IMR-90 (cell line): ENCODE measurements at regions not wholly inside any gene's neighbourhood (a gene's known extent, or its start where the extent isn't known, plus 50 kb on each side); places are given as distances from the start of the nearest gene placed in this dataset.

Experiments used
- ATAC-seq: fragments of 200-7000 bp; cut with Tn5 transposase; 2 replicates; pipeline ENCODE4 v1.9.1; 2020; ENCODE audit warnings: low read depth, mild to moderate bottlenecking, moderate library complexity
- BruUV-seq: library from RNA; stranded (reverse); fragments of 400-500 nt; replicated peaks from 2 replicates; lab custom pipeline; 2021; lab: Mats Ljungman, UMichigan
- CTCF ChIA-PET: fragments of 300-600 bp; formaldehyde crosslinking; extraction: SDS; loops from one replicate; lab custom pipeline; 2021; ENCODE audit warnings: antibody characterized with exemption; lab: Yijun Ruan, JAX
- POLR2A ChIA-PET: fragments of 300-600 bp; sonication (Branson Sonifier 250); formaldehyde crosslinking; loops from one replicate; lab custom pipeline; 2022; ENCODE audit warnings: antibody characterized with exemption; ENCODE audit not compliant: unreplicated experiment; lab: Charles Lee
- DNase-seq: peaks from one replicate; pipeline ENCODE4 v3.0.0; 2013
- H2AFZ ChIP-seq: replicated peaks from 2 replicates; pipeline ENCODE3; 2013; ENCODE audit warnings: low read length, mild to moderate bottlenecking; ENCODE audit not compliant: poor library complexity
- H2AK5ac ChIP-seq: 2 replicates; pipeline ENCODE4 v1.6.1; 2013; ENCODE audit warnings: low read depth, low read length, inconsistent platforms
- H2AK9ac ChIP-seq: replicated peaks from 2 replicates; pipeline ENCODE3; 2013; ENCODE audit warnings: mild to moderate bottlenecking, low read depth, low read length, moderate library complexity; ENCODE audit not compliant: poor library complexity
- H2BK120ac ChIP-seq: 2 replicates; pipeline ENCODE4 v1.6.1; 2013; ENCODE audit warnings: low read depth, low read length, inconsistent platforms
- H2BK15ac ChIP-seq: 3 replicates; pipeline ENCODE4 v1.6.1; 2013; ENCODE audit warnings: low read depth, low read length, inconsistent platforms
- H2BK20ac ChIP-seq: 2 replicates; pipeline ENCODE4 v1.6.1; 2013; ENCODE audit warnings: low read depth, mild to moderate bottlenecking, inconsistent platforms, low read length, moderate library complexity
- H2BK5ac ChIP-seq: 2 replicates; pipeline ENCODE4 v1.6.1; 2013; ENCODE audit warnings: mild to moderate bottlenecking, low read depth, low read length, inconsistent platforms; ENCODE audit not compliant: poor library complexity, severe bottlenecking
- H3K14ac ChIP-seq: replicated peaks from 2 replicates; pipeline ENCODE4 v1.6.1; 2013; ENCODE audit warnings: low read depth, low read length, inconsistent platforms
- H3K18ac ChIP-seq: 2 replicates; pipeline ENCODE4 v1.6.1; 2013; ENCODE audit warnings: low read depth, low read length, control low read depth
- H3K23ac ChIP-seq: 2 replicates; pipeline ENCODE4 v1.6.1; 2013; ENCODE audit warnings: low read depth, low read length, inconsistent platforms
- H3K27ac ChIP-seq: 2 replicates; pipeline ENCODE4 v1.5.1; 2013; ENCODE audit warnings: mild to moderate bottlenecking, control low read depth, low read length; ENCODE audit not compliant: insufficient read depth
- H3K27me3 ChIP-seq: 2 replicates; pipeline ENCODE4 v1.6.1; 2013; ENCODE audit warnings: low read length; ENCODE audit not compliant: control insufficient read depth, insufficient read depth
- H3K36me3 ChIP-seq: 2 replicates; pipeline ENCODE4 v1.6.1; 2013; ENCODE audit warnings: low read length, mixed read lengths; ENCODE audit not compliant: control insufficient read depth, insufficient read depth
- H3K4ac ChIP-seq: 2 replicates; pipeline ENCODE4 v1.6.1; 2013; ENCODE audit warnings: low read depth, low read length, inconsistent platforms
- H3K4me1 ChIP-seq: 2 replicates; pipeline ENCODE4 v1.6.1; 2013; ENCODE audit warnings: low read length, mixed read lengths; ENCODE audit not compliant: control insufficient read depth, insufficient read depth
- H3K4me2 ChIP-seq: 2 replicates; pipeline ENCODE4 v1.6.1; 2013; ENCODE audit warnings: low read depth, mild to moderate bottlenecking, control low read depth, low read length, moderate library complexity
- H3K4me3 ChIP-seq: 2 replicates; pipeline ENCODE4 v1.5.1; 2013; ENCODE audit warnings: low read depth, mild to moderate bottlenecking, control low read depth, low read length, moderate library complexity; ENCODE audit not compliant: insufficient read depth
- H3K56ac ChIP-seq: 2 replicates; pipeline ENCODE4 v1.6.1; 2013; ENCODE audit warnings: low read length, inconsistent platforms; ENCODE audit not compliant: insufficient read depth; ENCODE audit errors: extremely low read depth
- H3K79me1 ChIP-seq, 2 experiments: 2 replicates each; pipeline ENCODE4 v1.6.1; 2013; ENCODE audit warnings: low read length in 2 of 2, inconsistent platforms in 1 of 2, low read depth in 1 of 2
- H3K9ac ChIP-seq: 2 replicates; pipeline ENCODE4 v1.6.1; 2013; ENCODE audit warnings: low read depth, low read length, control low read depth
- H3K9me1 ChIP-seq: 2 replicates; pipeline ENCODE4 v1.6.1; 2013; ENCODE audit warnings: low read length, inconsistent platforms; ENCODE audit not compliant: insufficient read depth
- H3K9me3 ChIP-seq: 2 replicates; pipeline ENCODE4 v1.6.1; 2013; ENCODE audit warnings: low read length; ENCODE audit not compliant: control insufficient read depth, insufficient read depth
- H4K20me1 ChIP-seq: 2 replicates; pipeline ENCODE4 v1.6.1; 2013; ENCODE audit warnings: low read length, inconsistent platforms; ENCODE audit not compliant: insufficient read depth
- H4K5ac ChIP-seq: 2 replicates; pipeline ENCODE4 v1.6.1; 2013; ENCODE audit warnings: mild to moderate bottlenecking, low read depth, low read length, control low read depth
- H4K8ac ChIP-seq, 2 experiments: 2 replicates each; pipeline ENCODE4 v1.6.1; 2013; ENCODE audit warnings: low read depth in 2 of 2, low read length in 2 of 2, control low read depth in 1 of 2, inconsistent platforms in 1 of 2
- H4K91ac ChIP-seq: 2 replicates; pipeline ENCODE4 v1.6.1; 2013; ENCODE audit warnings: low read depth, low read length, inconsistent platforms; ENCODE audit not compliant: insufficient read depth
- BHLHE40 ChIP-seq: fragments of 150-350 bp; IDR thresholded peaks from 2 replicates; pipeline ENCODE4 v1.6.1; 2016; ENCODE audit warnings: mild to moderate bottlenecking, low read depth, low read length
- CEBPB ChIP-seq: IDR thresholded peaks from 2 replicates; pipeline ENCODE4 v1.6.1; 2012; ENCODE audit warnings: low read depth, low read length, improper control_type of control experiment
- CHD1 ChIP-seq: IDR thresholded peaks from 2 replicates; pipeline ENCODE4 v1.6.1; 2012; ENCODE audit warnings: low read depth, low read length, improper control_type of control experiment
- CTCF ChIP-seq: conservative IDR thresholded peaks from 2 replicates; pipeline ENCODE4 v1.5.1; 2012; ENCODE audit warnings: mild to moderate bottlenecking, low read depth, low read length, improper control_type of control experiment
- FOS ChIP-seq: fragments of 150-350 bp; IDR thresholded peaks from 2 replicates; pipeline ENCODE4 v1.6.1; 2016; ENCODE audit warnings: low read depth, low read length
- MAFK ChIP-seq: IDR thresholded peaks from 2 replicates; pipeline ENCODE4 v1.6.1; 2012; ENCODE audit warnings: low read depth, low read length, improper control_type of control experiment
- MAZ ChIP-seq: IDR thresholded peaks from 2 replicates; pipeline ENCODE4 v1.6.1; 2012; ENCODE audit warnings: low read depth, mild to moderate bottlenecking, low read length, improper control_type of control experiment, moderate library complexity, borderline replicate concordance
- MXI1 ChIP-seq: IDR thresholded peaks from 2 replicates; pipeline ENCODE4 v1.6.1; 2012; ENCODE audit warnings: low read depth, mild to moderate bottlenecking, low read length, moderate library complexity, borderline replicate concordance
- NFE2L2 ChIP-seq: fragments of 150-350 bp; IDR thresholded peaks from 2 replicates; pipeline ENCODE4 v1.6.1; 2016; ENCODE audit warnings: low read depth, mild to moderate bottlenecking, low read length
- POLR2A ChIP-seq: IDR thresholded peaks from 2 replicates; pipeline ENCODE4 v1.6.1; 2012; ENCODE audit warnings: mild to moderate bottlenecking, low read depth, low read length
- RAD21 ChIP-seq: IDR thresholded peaks from 2 replicates; pipeline ENCODE4 v1.6.1; 2012; ENCODE audit warnings: low read length, improper control_type of control experiment
- RCOR1 ChIP-seq: IDR thresholded peaks from 2 replicates; pipeline ENCODE4 v1.6.1; 2012; ENCODE audit warnings: mild to moderate bottlenecking, low read length, improper control_type of control experiment; ENCODE audit not compliant: insufficient replicate concordance
- RFX5 ChIP-seq: IDR thresholded peaks from 2 replicates; pipeline ENCODE4 v1.8.0; 2012; ENCODE audit warnings: low read depth, mild to moderate bottlenecking, low read length, moderate library complexity
- SMC3 ChIP-seq: fragments of 150-350 bp; IDR thresholded peaks from 2 replicates; pipeline ENCODE4 v1.6.1; 2016; ENCODE audit warnings: low read depth, mild to moderate bottlenecking, antibody characterized with exemption, low read length, moderate library complexity
- WGBS, 2 experiments: methylation state at CpG; one replicate each; pipeline versions ENCODE4 v1.1.5 to v1.1.7; 2013; ENCODE audit warnings: missing lambda C conversion rate in 2 of 2; ENCODE audit not compliant: insufficient read length in 1 of 2; ENCODE audit errors: extremely low coverage in 2 of 2; 5-methylcytosine and 5-hydroxymethylcytosine counted together
- dilution Hi-C: fragments of 300-500 bp; cut with HindIII; formaldehyde crosslinking; loops from one replicate; pipeline ENCODE4 v1.14.3; 2018; ENCODE audit warnings: low sequenced_read_pairs; ENCODE audit not compliant: unreplicated experiment
- in situ Hi-C: fragments of 300-500 bp; cut with MboI; formaldehyde crosslinking; loops from 3 replicates; pipeline ENCODE4 v1.14.3; 2019; ENCODE audit warnings: low sequenced_read_pairs, inconsistent platforms, mixed read lengths
- intact Hi-C: fragments of 100-400 bp; cut with micrococcal nuclease; formaldehyde crosslinking; loops from 2 replicates; pipeline ENCODE4 v1.10.0; 2022
- TF ChIP-seq, protein P1 (sequence below): fragments of 150-350 bp; IDR thresholded peaks from 2 replicates; pipeline ENCODE4 v1.6.1; 2017; ENCODE audit warnings: mild to moderate bottlenecking, antibody characterized with exemption, low read length, low read depth
- TF ChIP-seq, protein P2 (sequence below): fragments of 150-350 bp; IDR thresholded peaks from 2 replicates; pipeline ENCODE4 v1.6.1; 2016; ENCODE audit warnings: low read depth, mild to moderate bottlenecking, low read length, moderate library complexity, borderline replicate concordance

GRCh38 chr2:64227603-64228125 is 83.4 kb upstream of the PELI1 start:
- POLR2A ChIA-PET: no interaction called here
- DNase-seq: no peak
- in situ Hi-C loops: no loop called here

More at GRCh38 chr2:64227603-64228125, 83.4 kb upstream of the PELI1 start:
- CTCF ChIA-PET: interaction anchor here (1.1 kb wide), 1 partner anchor 8 kb away, joined by 3 read pairs; no protein-coding TSS in a partner anchor
- Histone ChIP-seq H2BK20ac (no peak overlapping the region), H4K20me1 (no peaks in the 10 kb centered on the region), H3K18ac (no peak overlapping the region), H2BK120ac (no peak overlapping the region), H4K91ac (no peak overlapping the region), H2AK5ac (no peak overlapping the region), H3K4me2 (peak overlapping the region; percentile 76), H3K9me1 (no peaks in the 10 kb centered on the region), H3K4ac (no peak overlapping the region), H3K4me3 (peak overlapping the region; percentile 36), H3K9me3 (no peaks in the 10 kb centered on the region), H2AFZ (peak overlapping the region; percentile 90), H4K8ac (no peak overlapping the region), H4K5ac (no peak overlapping the region), H2BK15ac (no peak overlapping the region), H3K27me3 (peaks cover 24% of the 10 kb centered on the region), H3K79me1 (no peaks in the 10 kb centered on the region), H3K36me3 (no peaks in the 10 kb centered on the region), H2AK9ac (peak overlapping the region; percentile 74), H3K27ac (no peak overlapping the region), H3K4me1 (no peaks in the 10 kb centered on the region), H3K56ac (no peak overlapping the region), H3K14ac (0 out of 2 replicates have a peak overlapping the region, but pooled peaks have one; percentile 65), H3K23ac (peak overlapping the region; percentile 83; the same call in 1 of the 2 replicates), H3K9ac (no peak overlapping the region), H2BK5ac (no peak overlapping the region)
- 24% methylated on average over 3 of the region's 7 CpGs; no CpG with 5 or more reads in 1 of the 2 experiments for WGBS, 2 experiments
- intact Hi-C loops (loop anchor here (1.0 kb wide), 1 partner anchor 178 kb away; no protein-coding TSS in a partner anchor), dilution Hi-C loops (no loop called here)
- ATAC-seq: no peak
- TF ChIP-seq FOS (no peak), CHD1 (no peak), SMC3 (no peak), RCOR1 (no peak), RAD21 (no peak), CTCF (no peak), RFX5 (no peak), CEBPB (no peak), NFE2L2 (no peak), MAZ (no peak), MAFK (no peak), POLR2A (no peak), BHLHE40 (no peak), MXI1 (no peak)
- TF ChIP-seq, protein P1, sequence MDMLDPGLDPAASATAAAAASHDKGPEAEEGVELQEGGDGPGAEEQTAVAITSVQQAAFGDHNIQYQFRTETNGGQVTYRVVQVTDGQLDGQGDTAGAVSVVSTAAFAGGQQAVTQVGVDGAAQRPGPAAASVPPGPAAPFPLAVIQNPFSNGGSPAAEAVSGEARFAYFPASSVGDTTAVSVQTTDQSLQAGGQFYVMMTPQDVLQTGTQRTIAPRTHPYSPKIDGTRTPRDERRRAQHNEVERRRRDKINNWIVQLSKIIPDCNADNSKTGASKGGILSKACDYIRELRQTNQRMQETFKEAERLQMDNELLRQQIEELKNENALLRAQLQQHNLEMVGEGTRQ: no peak
- TF ChIP-seq, protein P2, sequence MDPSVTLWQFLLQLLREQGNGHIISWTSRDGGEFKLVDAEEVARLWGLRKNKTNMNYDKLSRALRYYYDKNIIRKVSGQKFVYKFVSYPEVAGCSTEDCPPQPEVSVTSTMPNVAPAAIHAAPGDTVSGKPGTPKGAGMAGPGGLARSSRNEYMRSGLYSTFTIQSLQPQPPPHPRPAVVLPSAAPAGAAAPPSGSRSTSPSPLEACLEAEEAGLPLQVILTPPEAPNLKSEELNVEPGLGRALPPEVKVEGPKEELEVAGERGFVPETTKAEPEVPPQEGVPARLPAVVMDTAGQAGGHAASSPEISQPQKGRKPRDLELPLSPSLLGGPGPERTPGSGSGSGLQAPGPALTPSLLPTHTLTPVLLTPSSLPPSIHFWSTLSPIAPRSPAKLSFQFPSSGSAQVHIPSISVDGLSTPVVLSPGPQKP: no peak
- BruUV-seq: no TSS peak
